Adrenal gland (tissue), 9 donors: ENCODE measurements at regions not wholly inside any gene's neighbourhood (a gene's known extent, or its start where the extent isn't known, plus 50 kb on each side); places are given as distances from the start of the nearest gene placed in this dataset.

ENCODE experiments used
- DNase-seq, 7 donors: peaks; one replicate each; pipeline ENCODE4 v3.0.0-alpha.2; 2019 to 2020
- H3K27ac ChIP-seq, 5 donors: fragments of 200-600 bp; sonication (generic) in 4 of 5; 1 replicate in 3 of 5; 2 replicates in 2 of 5; pipeline versions ENCODE4 v1.5.1 to v1.8.0; 2016 to 2020; ENCODE audit warnings: mild to moderate bottlenecking in 1 of 5
- H3K27me3 ChIP-seq: fragments of 200-600 bp; 2 replicates; pipeline ENCODE4 v1.8.0; 2021
- H3K36me3 ChIP-seq, 2 donors: fragments of 200-600 bp; replicated peaks in 1 of 2; 1 replicate in 1 of 2; 2 replicates in 1 of 2; pipeline versions ENCODE4 v1.5.1 to v1.8.0; 2018 to 2022
- H3K4me1 ChIP-seq, 2 donors: fragments of 200-600 bp; replicated peaks in 1 of 2; 1 replicate in 1 of 2; 2 replicates in 1 of 2; pipeline versions ENCODE4 v1.5.1 to v1.8.0; 2018 to 2021
- H3K4me3 ChIP-seq, 4 donors: fragments of 200-600 bp; sonication (generic) in 3 of 4; one replicate each; pipeline ENCODE4 v1.5.1; 2016 to 2018
- H3K9me3 ChIP-seq, 3 donors: fragments of 200-600 bp; sonication (generic) in 1 of 3; replicated peaks in 1 of 3; 1 replicate in 2 of 3; 2 replicates in 1 of 3; pipeline versions ENCODE4 v1.5.1 to v1.8.0; 2016 to 2021
- POLR2A ChIP-seq, 2 donors: fragments of 450-650 bp; IDR thresholded peaks; one replicate each; pipeline ENCODE4 v1.6.1; 2017; ENCODE audit warnings: antibody characterized with exemption in 2 of 2, mild to moderate bottlenecking in 2 of 2, moderate library complexity in 1 of 2
- WGBS, 4 donors: extraction: QIAGEN DNeasy Blood & Tissue Kit in 2 of 4; methylation state at CpG; one replicate each; pipeline versions ENCODE4 v1.1.5 to v1.1.7; 2013 to 2017; 5-methylcytosine and 5-hydroxymethylcytosine counted together
- intact Hi-C, 2 donors: fragments of 100-400 bp; cut with DNase I; formaldehyde crosslinking; loops; one replicate each; pipeline versions ENCODE4 v1.14.1 to v1.15.0; 2022 to 2023
- TF ChIP-seq, protein P1 (sequence below), 6 experiments: fragments of 450-650 bp in 4 of 6; fragments of 200-600 bp in 2 of 6; sonication (generic) in 1 of 6; IDR thresholded peaks; 1 replicate in 5 of 6; 2 replicates in 1 of 6; pipeline versions ENCODE4 v1.5.1 to v1.8.0; 2016 to 2021; ENCODE audit warnings: antibody characterized with exemption in 6 of 6, mild to moderate bottlenecking in 2 of 6, moderate library complexity in 1 of 6
- donor health status: healthy with polysubstance abuse.
- donor health status: Bipolar disorder and iron deficiency.
- donor health status: DM: yes; HTN: yes; CAD: no.
- donor health status: DM: no; HTN: no; CAD: no.
- donor health status: DM: no; HTN: no; CAD: no.

DNA sequence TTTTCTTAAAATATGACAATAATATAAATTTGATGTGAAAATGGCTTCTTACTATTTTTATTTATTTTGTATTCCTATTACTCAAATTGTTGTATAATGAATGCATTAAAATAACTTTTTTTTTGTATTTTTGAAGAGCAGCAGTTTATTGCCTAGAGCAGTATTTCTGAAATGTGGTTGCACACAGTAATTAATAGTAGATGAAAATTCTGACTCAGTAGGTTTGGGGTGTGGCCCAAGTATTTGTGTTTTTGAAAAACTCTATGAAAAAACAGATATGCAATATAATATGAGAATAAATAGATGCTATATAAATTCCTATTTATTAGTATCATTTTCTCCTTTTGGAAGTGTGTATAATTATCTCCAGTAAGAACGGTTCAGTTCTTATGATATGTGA lies 2225.3 kb upstream of the C9orf72 start:
- H3K36me3 ChIP-seq = no peaks in the 10 kb centered on the region
- WGBS, 4 donors = 88 to 94% (median 92%) methylated on average over 1 of the region's 1 CpG
- H3K4me3 ChIP-seq = no peak overlapping the region
- intact Hi-C loops = no loop called here
- no peak overlapping the region for H3K27ac ChIP-seq
- H3K27me3 ChIP-seq = no peaks in the 10 kb centered on the region
- H3K4me1 ChIP-seq = no peaks in the 10 kb centered on the region
- TF ChIP-seq, protein P1, sequence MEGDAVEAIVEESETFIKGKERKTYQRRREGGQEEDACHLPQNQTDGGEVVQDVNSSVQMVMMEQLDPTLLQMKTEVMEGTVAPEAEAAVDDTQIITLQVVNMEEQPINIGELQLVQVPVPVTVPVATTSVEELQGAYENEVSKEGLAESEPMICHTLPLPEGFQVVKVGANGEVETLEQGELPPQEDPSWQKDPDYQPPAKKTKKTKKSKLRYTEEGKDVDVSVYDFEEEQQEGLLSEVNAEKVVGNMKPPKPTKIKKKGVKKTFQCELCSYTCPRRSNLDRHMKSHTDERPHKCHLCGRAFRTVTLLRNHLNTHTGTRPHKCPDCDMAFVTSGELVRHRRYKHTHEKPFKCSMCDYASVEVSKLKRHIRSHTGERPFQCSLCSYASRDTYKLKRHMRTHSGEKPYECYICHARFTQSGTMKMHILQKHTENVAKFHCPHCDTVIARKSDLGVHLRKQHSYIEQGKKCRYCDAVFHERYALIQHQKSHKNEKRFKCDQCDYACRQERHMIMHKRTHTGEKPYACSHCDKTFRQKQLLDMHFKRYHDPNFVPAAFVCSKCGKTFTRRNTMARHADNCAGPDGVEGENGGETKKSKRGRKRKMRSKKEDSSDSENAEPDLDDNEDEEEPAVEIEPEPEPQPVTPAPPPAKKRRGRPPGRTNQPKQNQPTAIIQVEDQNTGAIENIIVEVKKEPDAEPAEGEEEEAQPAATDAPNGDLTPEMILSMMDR (IDR thresholded peaks at IDR 0.05) = no peak
- no peak for TF ChIP-seq POLR2A (IDR thresholded peaks at IDR 0.05)
- no peak for DNase-seq
- no peaks in the 10 kb centered on the region for H3K9me3 ChIP-seq

DNA sequence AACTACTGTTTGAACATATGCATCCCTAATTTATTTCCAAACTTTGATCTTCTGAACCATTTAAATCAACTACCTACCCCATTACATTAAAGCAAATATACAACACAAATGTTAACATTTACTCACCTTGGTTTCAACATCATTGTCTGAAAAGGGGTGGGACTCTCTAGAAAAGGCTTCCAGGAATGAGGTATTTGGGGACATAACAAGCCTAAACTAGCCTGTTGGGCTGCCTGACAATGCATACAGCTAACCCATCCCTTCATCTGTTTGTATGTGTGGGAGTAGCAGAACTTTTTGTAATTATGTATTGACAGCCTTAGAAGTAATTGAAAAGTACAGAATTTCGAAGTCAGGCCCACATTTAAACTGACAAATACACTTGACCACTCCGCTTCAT lies 2225.9 kb upstream of the C9orf72 start:
- Histone ChIP-seq H3K9me3 (no peaks in the 10 kb centered on the region), H3K4me3 (no peak overlapping the region), H3K36me3 (no peaks in the 10 kb centered on the region), H3K27me3 (no peaks in the 10 kb centered on the region), H3K27ac (no peak overlapping the region), H3K4me1 (no peaks in the 10 kb centered on the region)
- intact Hi-C loops = no loop called here
- 74 to 86% (median 81%) methylated on average over 2 of the region's 2 CpGs for WGBS, 4 donors
- TF ChIP-seq POLR2A (IDR thresholded peaks at IDR 0.05) = no peak
- TF ChIP-seq, protein P1 (IDR thresholded peaks at IDR 0.05) = no peak
- no peak for DNase-seq

DNA sequence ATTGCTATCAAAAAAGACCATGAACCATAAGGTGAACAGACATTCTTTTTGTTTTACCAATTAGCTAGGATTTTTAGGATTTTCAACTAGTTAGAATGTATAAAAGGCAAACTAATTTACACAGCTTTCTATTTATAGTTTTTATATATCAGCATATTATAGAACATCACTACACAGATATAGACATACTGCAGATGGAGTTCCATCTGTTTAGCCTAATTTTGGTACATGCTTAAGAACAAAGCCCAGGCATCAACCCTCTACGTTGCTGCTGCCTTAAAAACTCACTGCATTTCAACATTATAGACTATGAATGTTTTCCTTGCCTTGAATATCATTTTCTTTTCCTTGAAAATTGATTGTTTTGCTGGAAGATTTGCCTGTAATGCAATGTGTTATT lies 2227.5 kb upstream of the C9orf72 start:
- 51 to 60% (median 55%) methylated on average over 1 of the region's 1 CpG for WGBS, 4 donors

DNA sequence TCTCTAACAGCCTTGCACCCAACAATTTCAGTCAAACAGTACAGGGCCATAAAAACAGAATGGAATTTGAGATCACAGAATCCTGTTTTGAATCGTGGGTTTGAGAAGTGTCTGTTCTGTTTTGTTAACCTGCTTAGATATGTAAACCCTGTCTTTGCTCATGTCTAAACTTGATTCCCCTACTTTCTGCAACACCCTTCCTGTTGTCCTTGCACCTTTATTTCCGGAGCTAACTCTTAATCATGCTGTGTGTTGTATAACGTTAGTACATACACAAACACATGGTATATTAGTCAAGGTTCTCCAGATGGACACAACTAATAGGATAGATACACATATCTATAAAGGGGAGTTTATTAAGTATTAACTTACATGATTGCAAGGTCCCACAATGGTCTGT lies 2229.2 kb upstream of the C9orf72 start:
- TF ChIP-seq, protein P1 (IDR thresholded peaks at IDR 0.05) = no peak
- no peak for TF ChIP-seq POLR2A (IDR thresholded peaks at IDR 0.05)
- no peaks in the 10 kb centered on the region for H3K27me3 ChIP-seq
- intact Hi-C loops = no loop called here
- WGBS, 4 donors = 65 to 76% (median 67%) methylated on average over 3 of the region's 3 CpGs
- H3K27ac ChIP-seq = no peak overlapping the region
- no peaks in the 10 kb centered on the region for H3K4me1 ChIP-seq
- no peaks in the 10 kb centered on the region for H3K9me3 ChIP-seq
- H3K36me3 ChIP-seq = no peaks in the 10 kb centered on the region
- DNase-seq = no peak
- no peak overlapping the region for H3K4me3 ChIP-seq

More for the DNA sequence above, 2227.5 kb upstream of the C9orf72 start:
- TF ChIP-seq POLR2A (IDR thresholded peaks at IDR 0.05) = no peak
- TF ChIP-seq, protein P1 (IDR thresholded peaks at IDR 0.05) = no peak
- no peaks in the 10 kb centered on the region for H3K36me3 ChIP-seq
- intact Hi-C loops = no loop called here
- no peak overlapping the region for H3K27ac ChIP-seq
- no peak overlapping the region for H3K4me3 ChIP-seq
- H3K27me3 ChIP-seq = no peaks in the 10 kb centered on the region
- H3K4me1 ChIP-seq = no peaks in the 10 kb centered on the region
- no peak for DNase-seq
- no peaks in the 10 kb centered on the region for H3K9me3 ChIP-seq
